NCI-H128 (cell line): ENCODE measurements at regions not wholly inside any gene's neighbourhood (a gene's known extent, or its start where the extent isn't known, plus 50 kb on each side); places are given as distances from the start of the nearest gene placed in this dataset.

Experiments
- DNase-seq: peaks from one replicate; lab custom pipeline; 2025; ENCODE audit not compliant: unreplicated experiment; lab: John Stamatoyannopoulos, UW

DNA sequence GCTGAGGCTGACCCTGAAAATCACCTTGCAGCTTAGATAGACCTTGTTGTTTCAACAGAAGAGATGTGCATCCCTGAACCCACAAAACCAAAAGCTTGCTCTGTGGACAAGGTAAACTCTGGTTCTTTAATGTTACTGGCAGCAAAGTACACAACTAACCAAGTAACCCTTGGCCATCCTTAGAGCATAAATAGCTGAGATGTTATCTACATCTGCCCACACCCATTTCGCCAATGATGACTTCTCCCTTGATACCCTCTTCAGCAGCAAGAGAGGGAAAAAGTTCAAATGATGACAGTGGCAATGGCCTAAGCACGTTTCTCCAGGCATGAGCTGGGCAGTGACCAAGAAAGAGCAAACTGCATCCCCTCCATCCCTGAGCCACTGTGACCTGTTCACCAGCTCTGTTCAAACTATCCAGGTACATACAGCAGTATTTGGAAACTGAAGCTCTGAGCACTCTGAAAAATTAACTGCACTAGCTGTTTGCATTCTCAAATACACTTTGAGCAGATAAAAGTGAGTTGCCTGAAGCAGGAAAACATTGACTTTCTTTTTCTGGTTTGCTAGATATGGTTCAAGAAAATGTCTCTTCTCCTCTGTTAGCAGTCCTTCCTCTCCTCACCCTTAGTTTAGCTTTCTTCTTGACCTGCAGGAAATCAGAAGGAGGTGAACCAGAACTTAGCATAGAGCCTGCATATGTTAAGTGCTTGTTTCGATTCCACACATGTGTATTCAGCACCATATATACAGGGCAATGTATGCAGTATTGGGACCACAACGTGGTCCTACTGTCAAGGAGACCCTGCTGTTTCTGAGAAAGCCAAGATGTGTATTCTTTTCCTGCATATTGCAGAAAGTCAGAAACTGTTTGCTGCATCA lies 231.7 kb downstream of the FOXO1 start:
- no peak for DNase-seq

DNA sequence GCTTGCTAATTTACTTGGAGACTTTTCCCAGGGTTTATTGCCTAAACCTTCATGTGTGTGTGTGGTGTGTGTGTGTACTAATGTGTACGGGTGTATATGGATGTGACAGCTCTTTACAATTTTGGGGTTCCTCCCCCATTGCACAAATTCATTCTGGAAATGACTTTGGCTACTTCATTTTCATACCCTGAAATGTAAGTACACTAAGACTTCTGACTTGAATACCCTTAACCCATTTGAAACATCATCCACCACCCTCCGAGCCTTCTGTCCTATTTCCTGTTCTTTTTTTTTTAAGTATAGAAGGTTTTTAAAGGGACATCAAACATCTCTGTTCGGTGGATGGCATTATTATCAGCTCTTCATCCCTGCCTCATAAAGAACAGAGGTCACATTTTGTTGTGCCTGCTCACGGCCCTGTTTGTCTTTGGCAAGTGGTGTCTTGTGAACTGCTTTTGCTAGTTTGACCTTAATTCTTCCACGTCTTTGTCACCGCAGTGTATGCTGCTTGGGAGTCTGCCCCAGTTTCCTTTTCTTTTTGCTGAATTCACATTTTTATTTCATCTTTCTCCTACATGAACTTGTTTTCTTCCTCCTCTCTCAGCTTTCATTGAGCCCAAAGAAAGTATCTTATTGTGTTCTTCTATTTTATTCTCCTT lies 228.3 kb downstream of the FOXO1 start:
- DNase-seq, result no peak

DNA sequence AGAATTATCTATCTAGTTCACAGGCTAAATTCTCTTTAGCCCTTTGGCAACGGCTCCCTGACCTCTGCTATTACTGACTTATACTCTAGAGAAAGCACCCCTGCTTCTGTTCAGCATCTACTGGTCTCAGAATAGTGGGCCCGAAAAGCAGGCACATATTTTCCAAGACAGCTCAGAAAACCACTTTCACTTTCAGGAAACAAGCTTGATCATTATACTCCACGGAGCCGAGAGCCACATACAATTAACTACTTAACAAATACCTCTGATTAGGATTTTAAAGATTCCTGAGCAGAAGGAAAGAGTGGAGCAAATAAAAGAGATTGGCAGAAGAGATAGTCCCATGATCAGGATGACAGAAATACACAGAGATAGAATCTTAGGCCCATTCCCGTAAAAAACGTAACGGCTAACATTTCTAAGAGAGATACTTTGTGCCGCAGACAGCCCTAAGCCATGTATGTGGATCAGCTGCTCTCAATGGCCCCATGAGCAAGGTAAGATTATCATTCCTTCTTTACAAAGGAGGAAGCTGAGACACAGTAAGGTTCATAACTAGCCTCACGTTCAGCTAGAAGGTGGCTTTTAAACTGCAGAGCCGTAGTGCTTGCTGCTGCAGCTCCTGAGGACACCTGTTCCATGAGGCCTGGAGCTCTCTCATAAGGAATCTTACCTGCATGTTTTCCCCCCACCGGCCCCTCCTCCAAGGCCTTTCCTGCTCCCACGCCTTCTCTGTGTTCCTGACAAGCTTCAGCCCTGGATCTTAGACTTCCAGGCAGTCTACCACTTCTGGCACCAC lies 227.2 kb downstream of the FOXO1 start:
- no peak for DNase-seq

DNA sequence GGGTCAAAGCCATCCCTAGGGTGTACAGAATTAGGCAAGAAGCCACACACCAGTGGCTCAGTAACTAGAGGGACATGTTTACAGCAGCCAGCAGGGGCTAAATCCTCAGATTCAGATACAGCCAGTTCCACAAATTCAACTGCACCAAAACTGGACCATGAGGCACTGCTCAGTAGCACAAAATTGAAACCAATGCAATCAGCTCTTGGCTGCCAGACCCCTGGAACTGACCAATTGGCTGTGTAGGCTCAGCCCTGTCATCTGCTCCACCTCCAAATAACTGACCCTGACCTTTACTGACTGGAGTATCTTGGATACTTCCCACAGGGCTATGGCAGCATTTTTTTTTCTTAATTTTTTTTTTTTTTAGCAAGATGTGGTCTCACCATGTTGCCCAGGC lies 226.5 kb downstream of the FOXO1 start:
- no peak for DNase-seq

DNA sequence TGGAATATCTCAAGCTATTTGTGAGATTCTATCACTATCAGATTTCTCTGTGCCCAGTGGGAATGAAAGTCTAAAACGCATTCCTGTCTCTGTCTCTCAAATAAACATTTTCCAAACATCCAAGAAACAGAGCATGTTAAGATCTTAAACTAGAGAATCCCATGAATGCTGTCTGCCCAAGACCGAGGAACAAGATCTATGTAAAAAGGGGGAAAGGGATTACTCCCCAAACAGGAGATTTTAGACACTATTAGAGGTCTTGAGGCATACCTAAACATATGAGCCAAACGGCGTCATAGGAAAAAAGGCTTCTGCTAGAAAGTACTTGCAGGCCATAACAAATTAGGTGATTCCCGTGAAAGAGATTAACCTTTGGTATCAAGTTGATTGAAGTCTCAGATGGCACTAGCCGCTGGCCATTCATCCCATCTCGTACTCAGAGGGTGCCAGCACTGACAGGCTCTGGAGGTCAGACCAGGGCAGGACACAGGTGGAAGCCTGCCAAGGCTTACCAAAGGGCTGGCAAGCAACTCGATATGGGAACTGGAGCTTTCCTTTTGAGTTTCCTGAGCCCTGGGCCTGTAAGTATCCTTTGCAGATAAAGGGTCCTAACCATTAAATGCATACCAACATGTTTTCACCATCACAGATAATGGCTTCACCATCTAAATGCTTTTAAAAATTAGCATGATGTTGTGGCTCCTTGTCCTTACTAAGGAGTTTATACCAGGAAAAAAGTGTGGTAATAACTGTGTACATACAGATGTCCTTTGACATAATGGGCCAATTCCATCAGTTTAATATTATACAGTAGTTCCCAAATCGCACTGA lies 225.2 kb downstream of the FOXO1 start:
- no peak for DNase-seq

DNA sequence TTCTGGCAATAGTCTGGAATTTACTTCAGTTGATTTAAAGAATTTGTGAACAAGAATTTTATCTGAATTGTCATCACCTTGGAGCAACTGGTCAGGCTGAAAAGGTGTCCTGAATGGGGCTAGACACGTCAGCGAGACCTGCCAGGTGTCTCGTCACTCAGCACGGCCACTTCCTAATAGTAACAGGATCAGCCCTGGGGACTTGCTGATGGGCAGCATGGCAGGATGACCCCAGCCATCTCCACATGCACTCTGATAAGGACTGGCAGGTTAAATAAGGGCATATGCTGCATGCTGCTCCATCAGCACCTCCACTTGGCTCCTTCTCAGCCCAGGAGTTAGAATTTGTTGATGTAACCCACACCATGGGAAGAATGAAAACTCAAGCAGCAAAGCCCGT lies 224.2 kb downstream of the FOXO1 start:
- no peak for DNase-seq

DNA sequence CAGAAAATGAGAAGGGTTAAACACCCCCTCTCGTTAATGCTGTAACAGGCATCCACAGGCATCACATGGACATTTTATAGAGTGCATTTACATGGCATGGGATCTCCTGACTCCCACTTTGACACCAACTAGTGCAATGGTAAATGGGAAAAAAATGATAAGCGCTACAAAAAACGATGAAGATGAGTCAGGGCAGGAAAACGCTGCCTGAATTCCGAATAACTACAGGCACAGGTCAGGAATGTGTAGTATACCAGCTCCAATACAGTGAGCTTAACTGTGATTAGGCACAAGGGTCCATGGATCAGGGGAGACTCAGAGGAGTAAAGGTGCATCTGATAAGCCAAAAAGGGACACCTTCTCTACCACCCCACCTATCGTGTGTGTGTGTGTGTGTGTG lies 223.6 kb downstream of the FOXO1 start:
- no peak for DNase-seq

DNA sequence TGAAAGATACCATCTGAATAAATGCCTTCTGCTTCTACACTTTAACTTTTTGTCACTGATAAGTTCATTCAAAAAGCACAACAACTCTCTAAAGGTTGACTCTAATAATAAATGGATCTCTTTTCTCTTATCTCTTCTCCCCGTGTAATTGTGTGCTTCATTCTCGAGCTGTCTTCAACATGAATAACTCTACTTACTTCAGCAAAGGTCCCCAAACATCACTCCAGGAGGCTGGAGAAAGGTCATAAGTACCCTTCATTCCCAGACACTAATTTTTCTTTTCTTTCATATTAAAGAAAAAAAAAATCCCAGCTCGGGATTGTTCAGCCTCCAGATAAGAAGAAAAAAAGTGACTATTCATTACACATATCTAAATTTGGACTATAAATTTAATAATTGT lies 222.2 kb downstream of the FOXO1 start:
- DNase-seq, result no peak

DNA sequence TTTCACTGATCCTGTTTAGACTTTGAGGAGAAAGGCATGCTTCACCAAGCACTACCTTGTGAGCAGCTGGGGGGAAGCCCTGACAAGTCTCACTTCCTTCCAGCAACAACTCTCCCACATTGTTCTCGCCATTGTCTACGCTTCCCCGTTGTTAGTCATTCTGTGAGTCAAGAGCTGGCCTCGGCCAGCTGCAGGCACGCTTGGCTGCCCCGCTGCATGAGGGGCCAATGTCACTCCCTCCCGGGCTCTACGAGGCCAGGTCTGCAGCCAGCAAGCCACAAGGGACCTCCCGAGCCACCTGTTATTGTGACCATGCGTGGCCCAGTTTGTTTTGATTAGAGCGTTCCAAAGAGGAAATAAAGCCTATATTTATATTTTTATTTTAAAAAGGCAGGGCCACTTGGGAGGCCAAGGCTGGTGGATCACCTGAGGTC lies 220.9 kb downstream of the FOXO1 start:
- no peak for DNase-seq

DNA sequence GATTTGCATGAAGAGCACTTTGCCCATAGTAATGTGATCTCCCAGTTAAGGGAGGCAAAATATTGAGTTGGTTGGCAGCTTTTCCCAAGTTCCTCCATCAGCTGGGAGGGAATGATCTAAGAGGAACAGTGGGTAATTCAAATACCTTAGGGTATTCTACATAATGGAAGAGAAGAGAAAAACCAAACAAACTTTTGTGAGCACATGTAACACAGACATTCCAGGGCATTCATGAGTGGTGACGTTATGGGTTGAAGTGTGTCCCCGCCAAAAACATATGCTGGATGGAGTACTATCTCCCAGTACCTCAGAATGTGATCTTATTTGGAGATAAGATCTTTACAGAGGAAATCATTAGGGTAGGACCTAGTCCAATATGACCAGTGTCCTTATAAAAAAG lies 220.1 kb downstream of the FOXO1 start:
- DNase-seq, result no peak

DNA sequence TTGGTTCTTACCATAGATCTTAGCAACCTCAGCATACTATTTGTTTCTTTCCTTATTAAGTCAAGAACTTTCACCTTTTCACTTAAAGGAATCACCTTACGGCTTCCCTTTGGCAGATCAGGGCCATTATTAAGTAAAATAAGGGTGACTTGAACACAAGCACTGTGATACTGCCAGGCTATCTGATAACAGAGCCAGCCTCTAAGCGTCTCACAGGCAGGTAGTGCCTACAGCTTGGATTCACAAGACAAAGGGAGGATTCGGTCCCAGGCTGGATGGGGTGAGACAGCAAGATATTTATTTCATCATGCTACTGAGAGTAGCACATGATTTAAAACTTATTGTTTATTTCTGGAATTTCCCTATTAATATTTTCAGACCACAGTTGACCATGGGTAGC lies 218.6 kb downstream of the FOXO1 start:
- DNase-seq, result no peak

DNA sequence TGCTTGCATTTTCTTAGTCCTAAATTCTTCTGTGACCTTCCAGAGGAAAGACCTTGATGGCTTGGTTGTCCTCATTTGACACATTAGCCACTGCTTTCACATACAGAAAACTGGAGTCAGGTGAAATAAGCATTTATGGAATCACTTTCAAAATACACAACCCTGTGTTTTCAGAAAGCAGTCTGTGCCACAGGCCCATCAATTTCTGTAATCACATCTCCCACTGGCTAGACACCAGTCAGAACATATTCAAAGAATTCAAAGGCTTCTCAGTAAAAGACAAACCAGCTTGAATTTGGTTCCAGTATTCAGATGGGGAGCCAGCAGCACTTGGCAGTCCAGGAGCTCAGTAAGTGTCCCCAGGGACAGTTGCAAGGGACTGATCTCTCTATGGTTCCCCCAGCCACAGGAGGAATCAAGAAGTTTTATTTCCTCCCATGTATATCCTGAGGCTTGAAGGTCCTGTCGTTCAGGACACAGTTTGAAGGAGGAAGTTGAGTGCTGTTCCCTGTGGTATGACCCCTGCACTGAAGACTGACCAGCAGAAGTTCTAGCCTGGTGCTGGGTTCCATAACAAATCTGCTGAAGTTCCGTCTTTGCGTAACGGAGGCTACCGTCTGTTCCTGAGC lies 214.3 kb downstream of the FOXO1 start:
- DNase-seq, result no peak

DNA sequence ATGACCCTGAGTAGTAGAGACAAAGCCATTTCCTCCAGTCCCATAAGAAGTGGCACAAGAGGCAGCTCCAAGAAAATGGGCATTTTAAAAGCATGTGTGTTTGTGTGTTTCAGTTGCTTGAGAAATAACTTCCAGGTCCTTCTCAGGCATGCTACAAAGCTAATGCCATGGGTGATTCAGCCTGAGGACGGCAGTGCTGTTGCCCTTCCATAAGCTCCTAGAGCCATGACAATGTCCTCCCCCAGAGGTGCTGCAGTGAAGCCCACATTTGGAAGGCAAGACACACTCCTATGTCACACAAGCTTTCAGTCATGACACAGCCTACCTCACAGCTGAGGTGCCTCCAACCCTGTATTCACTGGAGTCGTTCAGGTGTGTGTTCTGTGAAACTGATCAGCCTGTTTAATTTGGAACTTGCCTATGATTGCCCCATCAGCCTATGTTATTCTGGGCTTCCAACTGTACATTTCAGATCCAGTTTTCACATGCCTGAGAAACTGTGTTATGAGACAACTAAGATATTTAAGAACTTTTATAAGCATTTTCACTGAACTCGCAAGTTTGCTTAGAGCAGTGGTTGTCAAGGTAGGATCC lies 213.6 kb downstream of the FOXO1 start:
- no peak for DNase-seq

DNA sequence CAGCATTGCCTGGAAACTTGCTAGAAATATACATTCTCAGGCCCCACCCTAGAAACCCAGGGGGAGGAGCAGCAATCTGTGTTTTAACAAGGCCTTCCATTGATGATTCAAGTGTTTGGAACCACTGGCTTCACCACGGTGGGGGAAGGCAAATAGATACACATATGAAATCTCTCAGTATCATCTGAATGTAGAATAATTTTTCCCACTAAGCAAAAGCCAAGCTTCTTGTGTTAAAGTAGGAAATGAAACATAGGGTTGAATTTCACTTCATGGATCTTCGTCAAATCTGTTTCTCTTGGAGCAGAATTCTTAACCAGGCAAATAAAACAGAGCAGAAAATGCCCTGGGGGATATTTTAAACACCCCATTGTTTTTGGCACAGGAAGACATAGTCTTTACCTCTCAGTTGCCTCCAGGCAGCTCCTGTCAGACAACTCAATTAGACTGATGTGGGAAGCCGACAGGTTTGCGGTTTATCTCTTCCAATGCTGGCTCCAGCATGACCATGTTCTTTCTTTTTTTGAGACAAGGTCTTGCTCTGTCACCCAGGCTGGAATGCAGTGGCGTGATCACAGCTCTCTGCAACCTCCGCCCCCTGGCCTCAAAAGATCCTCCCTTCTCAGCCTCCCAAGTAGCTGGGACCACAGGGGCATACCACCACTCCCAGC lies 213.0 kb downstream of the FOXO1 start:
- no peak for DNase-seq

DNA sequence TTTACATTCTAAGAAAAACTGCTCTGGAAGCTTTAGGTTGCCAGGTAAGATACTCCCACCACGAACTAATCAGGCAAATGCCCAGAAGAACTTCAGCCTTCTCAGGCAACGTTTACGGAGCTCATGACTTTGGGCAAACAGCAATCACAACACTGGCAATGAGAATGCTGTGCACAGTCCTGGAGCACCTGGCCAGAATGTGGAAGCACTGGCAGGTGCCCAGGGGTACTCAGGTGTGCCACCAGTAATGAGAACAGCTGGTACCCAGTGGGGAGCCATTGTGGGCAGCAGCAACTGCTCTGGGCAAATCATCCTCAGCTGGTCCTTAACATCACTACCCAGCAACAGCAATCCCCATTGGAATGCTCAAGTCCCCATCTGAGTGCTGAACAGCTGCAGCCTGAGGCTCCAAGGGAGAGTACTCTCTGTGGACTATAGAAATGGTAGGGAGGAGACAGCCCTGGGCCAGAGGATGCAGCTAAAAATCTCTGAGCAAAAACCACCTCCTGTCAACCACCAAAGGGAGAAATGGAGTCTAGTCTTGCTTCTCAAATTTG lies 210.0 kb downstream of the FOXO1 start:
- DNase-seq, result peak; percentile 20

DNA sequence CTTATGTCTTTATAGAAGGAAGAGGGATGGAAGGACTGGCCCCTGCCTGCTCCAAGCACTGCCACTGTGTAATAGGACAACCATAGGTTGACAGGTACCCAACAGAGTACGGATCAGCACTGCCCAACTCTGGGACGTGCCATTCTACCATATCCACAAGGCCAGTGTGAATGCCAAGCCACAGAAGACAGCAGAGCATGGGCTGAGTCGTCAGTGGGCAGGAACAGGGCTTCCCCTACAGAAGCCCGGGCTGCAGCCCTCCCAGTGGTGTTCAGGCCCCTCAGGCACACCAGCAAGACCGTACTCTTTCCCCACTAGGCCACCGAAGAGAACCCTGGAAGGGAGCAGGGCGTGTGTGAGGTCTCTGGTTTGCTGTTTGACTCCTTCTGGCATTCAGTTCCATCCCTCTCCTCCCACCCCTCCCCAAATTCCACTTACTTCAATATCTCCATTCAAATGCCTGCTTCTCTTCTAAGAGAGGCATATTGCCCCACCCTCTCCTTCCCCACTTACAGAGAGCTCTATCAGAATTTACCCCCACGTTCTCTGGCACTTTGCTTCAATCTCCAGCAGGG lies 209.4 kb downstream of the FOXO1 start:
- DNase-seq, result no peak

DNA sequence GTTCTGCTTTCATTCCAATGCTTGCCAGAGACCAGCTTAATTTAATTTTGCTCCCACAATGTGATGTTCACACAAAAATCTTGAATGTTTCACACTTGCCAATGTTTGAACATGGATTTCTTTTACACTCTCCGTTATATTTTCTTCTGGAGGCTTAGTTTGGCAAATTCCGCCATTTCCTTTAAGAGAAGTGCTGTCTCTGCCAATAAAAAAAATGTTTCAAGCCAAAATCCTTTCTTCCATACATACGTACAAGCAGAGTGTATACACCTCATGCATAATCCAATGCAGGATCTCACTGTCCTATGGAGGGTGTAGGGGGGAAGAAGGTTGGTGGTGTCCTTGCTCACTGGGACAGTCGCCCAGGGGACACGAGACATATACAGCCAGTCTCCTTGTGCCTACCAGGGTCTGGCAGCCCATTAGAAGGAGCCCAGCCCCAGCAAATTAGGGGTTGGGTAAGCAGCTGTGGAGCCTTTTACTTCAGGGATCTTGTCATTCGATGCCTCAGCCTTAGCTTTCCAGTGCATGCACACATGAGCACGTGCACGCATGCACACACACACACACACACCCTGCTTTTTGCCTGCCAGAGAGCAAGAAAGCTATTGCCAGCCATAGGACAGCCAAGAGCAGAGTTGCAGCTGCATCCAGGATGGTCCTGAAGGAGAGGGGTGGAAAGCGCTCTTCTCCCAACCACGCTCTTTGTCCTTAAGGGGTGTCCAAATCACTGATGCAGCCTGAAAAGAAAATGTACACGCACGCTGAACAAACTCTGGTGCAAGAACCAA lies 208.3 kb downstream of the FOXO1 start:
- DNase-seq, result no peak

DNA sequence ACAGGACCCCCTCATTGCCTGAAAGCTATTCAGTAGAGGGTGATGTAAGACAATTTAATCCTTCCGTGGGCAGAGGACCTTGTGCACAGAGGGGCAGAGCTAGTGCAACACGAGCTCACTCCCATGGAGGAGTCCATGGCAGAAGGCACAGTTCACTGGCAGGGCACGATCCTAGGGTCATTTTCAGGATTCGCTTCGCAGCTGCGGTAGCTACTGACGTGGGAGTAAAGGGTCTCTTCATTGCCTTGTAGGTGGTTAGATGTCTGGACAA lies 207.8 kb downstream of the FOXO1 start:
- DNase-seq, result no peak
